H54 (cell line): ENCODE measurements at regions not wholly inside any gene's neighbourhood (a gene's known extent, or its start where the extent isn't known, plus 50 kb on each side); places are given as distances from the start of the nearest gene placed in this dataset.

Experiments
- DNase-seq: peaks from one replicate; pipeline ENCODE4 v3.0.0; 2011; ENCODE audit warnings: low spot score, mixed read lengths; ENCODE audit not compliant: insufficient read length
- FAIRE-seq: peaks from 3 replicates; lab custom pipeline; 2011; peaks lifted over from hg19 to GRCh38; lab: Jason Lieb, UNC
- POLR2A ChIP-seq: IDR thresholded peaks from 2 replicates; pipeline ENCODE4 v1.6.1; 2011; ENCODE audit warnings: low read depth, mild to moderate bottlenecking, low read length

GRCh38 chr10:9670911-9671310 lies 1346.8 kb upstream of the CELF2 start:
- no peak for FAIRE-seq
- no peak for DNase-seq
- TF ChIP-seq POLR2A, result no peak

GRCh38 chr10:9681655-9682054 lies 1336.0 kb upstream of the CELF2 start:
- FAIRE-seq, result no peak
- TF ChIP-seq POLR2A, result no peak
- DNase-seq, result no peak

- TF ChIP-seq POLR2A, result no peak
- DNase-seq, result no peak
- FAIRE-seq, result no peak
Measured at GRCh38 chr10:9682802-9683201, 1334.9 kb upstream of the CELF2 start.

GRCh38 chr10:9684186-9684585 lies 1333.5 kb upstream of the CELF2 start:
- no peak for TF ChIP-seq POLR2A
- no peak for DNase-seq
- FAIRE-seq, result no peak

- TF ChIP-seq POLR2A, result no peak
- DNase-seq (no peak), FAIRE-seq (no peak)
Measured at GRCh38 chr10:9685596-9685995, 1332.1 kb upstream of the CELF2 start.

- FAIRE-seq (no peak), DNase-seq (no peak)
- TF ChIP-seq POLR2A, result no peak
Measured at GRCh38 chr10:9688711-9689110, 1329.0 kb upstream of the CELF2 start.

GRCh38 chr10:9707216-9707615 lies 1310.5 kb upstream of the CELF2 start:
- FAIRE-seq (no peak), DNase-seq (no peak)
- TF ChIP-seq POLR2A, result no peak

- no peak for FAIRE-seq
- no peak for TF ChIP-seq POLR2A
- no peak for DNase-seq
Measured at GRCh38 chr10:9709849-9710248, 1307.8 kb upstream of the CELF2 start.

GRCh38 chr10:9712393-9712792 lies 1305.3 kb upstream of the CELF2 start:
- no peak for FAIRE-seq
- no peak for DNase-seq

GRCh38 chr10:9719246-9719645 lies 1298.4 kb upstream of the CELF2 start:
- FAIRE-seq, result no peak
- no peak for TF ChIP-seq POLR2A
- no peak for DNase-seq

More at GRCh38 chr10:9712393-9712792, 1305.3 kb upstream of the CELF2 start:
- TF ChIP-seq POLR2A, result no peak

- no peak for DNase-seq
- FAIRE-seq, result no peak
Measured at GRCh38 chr10:9733766-9734165, 1283.9 kb upstream of the CELF2 start.

GRCh38 chr10:9734218-9734617 lies 1283.5 kb upstream of the CELF2 start:
- FAIRE-seq (no peak), DNase-seq (no peak)
- no peak for TF ChIP-seq POLR2A

More at GRCh38 chr10:9733766-9734165, 1283.9 kb upstream of the CELF2 start:
- TF ChIP-seq POLR2A, result no peak

GRCh38 chr10:9735731-9736130 lies 1281.9 kb upstream of the CELF2 start:
- FAIRE-seq, result no peak
- no peak for DNase-seq
- TF ChIP-seq POLR2A, result no peak

- no peak for DNase-seq
- TF ChIP-seq POLR2A, result no peak
- no peak for FAIRE-seq
Measured at GRCh38 chr10:9743639-9744038, 1274.0 kb upstream of the CELF2 start.

GRCh38 chr10:9745158-9745557 lies 1272.5 kb upstream of the CELF2 start:
- TF ChIP-seq POLR2A, result no peak
- no peak for FAIRE-seq

GRCh38 chr10:9757176-9757575 lies 1260.5 kb upstream of the CELF2 start:
- FAIRE-seq, result no peak
- no peak for TF ChIP-seq POLR2A
- no peak for DNase-seq

More at GRCh38 chr10:9745158-9745557, 1272.5 kb upstream of the CELF2 start:
- DNase-seq, result no peak
